ENCODE measurements at regions not wholly inside any gene's neighbourhood (a gene's known extent, or its start where the extent isn't known, plus 50 kb on each side); places are given as distances from the start of the nearest gene placed in this dataset.

- intact Hi-C loops (cut with micrococcal nuclease; ENCODE audit: unreplicated experiment) (no loop called here), in situ Hi-C loops (cut with HindIII; ENCODE audit: extremely low pct_ligation_motif_present, low pct_unique_long_range_greater_than_20kb) (loop anchor here (5.0 kb wide), 1 partner anchor 74 kb away; no protein-coding TSS in a partner anchor)
- CTCF ChIA-PET (ENCODE audit: low intra/inter-chr PET ratio, low total read pairs): no interaction called here
- no peak overlapping the region for H2AFZ ChIP-seq (ENCODE audit: low read length)
- WGBS (ENCODE audit: low lambda C conversion rate): 3% methylated on average over 4 of the region's 4 CpGs
- no peak for ATAC-seq
- FAIRE-seq: no peak
- no peak for DNase-seq (ENCODE audit: low spot score)
- H3K4me2 ChIP-seq (ENCODE audit: low read depth, low read length): no peak overlapping the region
- H3K79me2 ChIP-seq (ENCODE audit: insufficient read depth, low read length): no peaks in the 10 kb centered on the region
- H3K9me3 ChIP-seq (ENCODE audit: low read length): no peaks in the 10 kb centered on the region
- H3K27ac ChIP-seq (ENCODE audit: extremely low read length, insufficient read depth, low read length): no peak overlapping the region
- BruUV-seq (replicated peaks): no TSS peak
- H3K9ac ChIP-seq (ENCODE audit: insufficient read depth, low read depth, low read length): no peak overlapping the region
- no peaks in the 10 kb centered on the region for H4K20me1 ChIP-seq (ENCODE audit: insufficient read depth, low read length)
- POLR2A ChIA-PET: no interaction called here
- H3K36me3 ChIP-seq (replicated peaks in 1 of 2; ENCODE audit: control insufficient read depth in 1 of 2, insufficient read depth in 2 of 2, low read length in 2 of 2): no peaks in the 10 kb centered on the region
- no peak overlapping the region for H3K4me3 ChIP-seq (replicated peaks in 1 of 3; ENCODE audit: insufficient read depth in 1 of 3, low read depth in 2 of 3, low read length in 3 of 3)
- peaks cover 10 to 66% of the 10 kb centered on the region in 2 experiments for H3K27me3 ChIP-seq (ENCODE audit: control insufficient read depth in 1 of 2, insufficient read depth in 2 of 2, low read length in 2 of 2)
- H3K4me1 ChIP-seq (ENCODE audit: insufficient read depth, low read length): no peaks in the 10 kb centered on the region
- TF ChIP-seq MIER2 (CRISPR knock-in tag; IDR thresholded peaks at IDR 0.05) (peak; percentile 55; the same call in 1 of the 2 replicates), TGIF2 (CRISPR knock-in tag; IDR thresholded peaks at IDR 0.05) (no peak), EEA1 (CRISPR knock-in tag; IDR thresholded peaks at IDR 0.05; ENCODE audit: borderline replicate concordance) (no peak), TMF1 (CRISPR knock-in tag; IDR thresholded peaks at IDR 0.05; ENCODE audit: low read depth) (no peak), FOXP1 (IDR thresholded peaks at IDR 0.05) (no peak), FOXP1 (CRISPR knock-in tag; IDR thresholded peaks at IDR 0.05) (no peak), MTF2 (CRISPR knock-in tag; IDR thresholded peaks at IDR 0.05; ENCODE audit: borderline replicate concordance) (no peak), ZNF549 (CRISPR knock-in tag; IDR thresholded peaks at IDR 0.05) (no peak), REST (IDR thresholded peaks at IDR 0.05; ENCODE audit: borderline replicate concordance in 1 of 2, low read depth in 1 of 2, low read length in 2 of 2) (peak; percentile 24 to 89)
- TF ChIP-seq, protein P1, sequence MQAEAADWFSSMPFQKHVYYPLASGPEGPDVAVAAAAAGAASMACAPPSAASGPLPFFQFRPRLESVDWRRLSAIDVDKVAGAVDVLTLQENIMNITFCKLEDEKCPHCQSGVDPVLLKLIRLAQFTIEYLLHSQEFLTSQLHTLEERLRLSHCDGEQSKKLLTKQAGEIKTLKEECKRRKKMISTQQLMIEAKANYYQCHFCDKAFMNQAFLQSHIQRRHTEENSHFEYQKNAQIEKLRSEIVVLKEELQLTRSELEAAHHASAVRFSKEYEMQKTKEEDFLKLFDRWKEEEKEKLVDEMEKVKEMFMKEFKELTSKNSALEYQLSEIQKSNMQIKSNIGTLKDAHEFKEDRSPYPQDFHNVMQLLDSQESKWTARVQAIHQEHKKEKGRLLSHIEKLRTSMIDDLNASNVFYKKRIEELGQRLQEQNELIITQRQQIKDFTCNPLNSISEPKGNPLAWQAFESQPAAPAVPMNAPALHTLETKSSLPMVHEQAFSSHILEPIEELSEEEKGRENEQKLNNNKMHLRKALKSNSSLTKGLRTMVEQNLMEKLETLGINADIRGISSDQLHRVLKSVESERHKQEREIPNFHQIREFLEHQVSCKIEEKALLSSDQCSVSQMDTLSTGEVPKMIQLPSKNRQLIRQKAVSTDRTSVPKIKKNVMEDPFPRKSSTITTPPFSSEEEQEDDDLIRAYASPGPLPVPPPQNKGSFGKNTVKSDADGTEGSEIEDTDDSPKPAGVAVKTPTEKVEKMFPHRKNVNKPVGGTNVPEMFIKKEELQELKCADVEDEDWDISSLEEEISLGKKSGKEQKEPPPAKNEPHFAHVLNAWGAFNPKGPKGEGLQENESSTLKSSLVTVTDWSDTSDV (CRISPR knock-in tag; IDR thresholded peaks at IDR 0.05): no peak
- TF ChIP-seq, protein P2, sequence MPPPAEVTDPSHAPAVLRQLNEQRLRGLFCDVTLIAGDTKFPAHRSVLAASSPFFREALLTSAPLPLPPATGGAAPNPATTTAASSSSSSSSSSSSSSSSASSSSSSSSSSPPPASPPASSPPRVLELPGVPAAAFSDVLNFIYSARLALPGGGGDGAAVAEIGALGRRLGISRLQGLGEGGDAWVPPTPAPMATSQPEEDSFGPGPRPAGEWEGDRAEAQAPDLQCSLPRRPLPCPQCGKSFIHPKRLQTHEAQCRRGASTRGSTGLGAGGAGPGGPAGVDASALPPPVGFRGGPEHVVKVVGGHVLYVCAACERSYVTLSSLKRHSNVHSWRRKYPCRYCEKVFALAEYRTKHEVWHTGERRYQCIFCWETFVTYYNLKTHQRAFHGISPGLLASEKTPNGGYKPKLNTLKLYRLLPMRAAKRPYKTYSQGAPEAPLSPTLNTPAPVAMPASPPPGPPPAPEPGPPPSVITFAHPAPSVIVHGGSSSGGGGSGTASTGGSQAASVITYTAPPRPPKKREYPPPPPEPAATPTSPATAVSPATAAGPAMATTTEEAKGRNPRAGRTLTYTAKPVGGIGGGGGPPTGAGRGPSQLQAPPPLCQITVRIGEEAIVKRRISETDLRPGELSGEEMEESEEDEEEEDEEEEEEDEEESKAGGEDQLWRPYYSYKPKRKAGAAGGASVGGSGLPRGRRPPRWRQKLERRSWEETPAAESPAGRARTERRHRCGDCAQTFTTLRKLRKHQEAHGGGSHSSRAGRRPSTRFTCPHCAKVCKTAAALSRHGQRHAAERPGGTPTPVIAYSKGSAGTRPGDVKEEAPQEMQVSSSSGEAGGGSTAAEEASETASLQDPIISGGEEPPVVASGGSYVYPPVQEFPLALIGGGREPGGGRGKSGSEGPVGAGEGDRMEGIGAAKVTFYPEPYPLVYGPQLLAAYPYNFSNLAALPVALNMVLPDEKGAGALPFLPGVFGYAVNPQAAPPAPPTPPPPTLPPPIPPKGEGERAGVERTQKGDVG (CRISPR knock-in tag; IDR thresholded peaks at IDR 0.05; ENCODE audit: borderline replicate concordance): no peak
Measured at GRCh38 chr17:45653616-45654015, 130.5 kb upstream of the CRHR1 start.
